Sciatic nerve (tissue), 2 donors: ENCODE measurements at regions not wholly inside any gene's neighbourhood (a gene's known extent, or its start where the extent isn't known, plus 50 kb on each side); places are given as distances from the start of the nearest gene placed in this dataset.

Experiments
- ATAC-seq: fragments of 200-7000 bp; cut with Tn5 transposase; one replicate; pipeline ENCODE4 v1.9.1; 2020; ENCODE audit warnings: mild to moderate bottlenecking, moderate library complexity
- DNase-seq: peaks from one replicate; pipeline ENCODE4 v3.0.0-alpha.2; 2020; ENCODE audit warnings: low spot score
- intact Hi-C: fragments of 100-400 bp; cut with DNase I; formaldehyde crosslinking; loops from one replicate; pipeline ENCODE4 v1.14.2; 2022
- donor health status: DM: no; HTN: no; CAD: no.
- donor health status: DM: no; HTN: no; CAD: no.

DNA sequence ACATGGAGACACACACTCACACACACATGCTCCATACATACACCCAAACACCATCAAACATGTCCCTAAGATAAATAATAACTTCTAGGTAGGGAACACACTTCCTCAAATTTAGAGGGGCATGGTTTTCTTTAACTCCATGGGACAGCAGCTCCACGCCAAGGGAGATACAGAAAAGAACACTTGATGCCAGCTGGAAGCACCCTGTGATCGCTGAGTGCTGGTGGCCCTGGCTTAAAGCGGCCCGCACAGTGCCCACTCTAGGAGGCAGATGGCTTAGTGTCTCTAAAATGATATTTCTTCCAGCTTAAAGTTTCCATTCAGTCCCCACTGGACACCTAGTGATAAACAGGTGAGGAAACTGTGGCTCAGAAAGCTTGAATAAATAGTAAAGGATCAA, 232.9 kb downstream of the UACA start:
- DNase-seq, result no peak
- intact Hi-C loops, result no loop called here
- no peak for ATAC-seq

DNA sequence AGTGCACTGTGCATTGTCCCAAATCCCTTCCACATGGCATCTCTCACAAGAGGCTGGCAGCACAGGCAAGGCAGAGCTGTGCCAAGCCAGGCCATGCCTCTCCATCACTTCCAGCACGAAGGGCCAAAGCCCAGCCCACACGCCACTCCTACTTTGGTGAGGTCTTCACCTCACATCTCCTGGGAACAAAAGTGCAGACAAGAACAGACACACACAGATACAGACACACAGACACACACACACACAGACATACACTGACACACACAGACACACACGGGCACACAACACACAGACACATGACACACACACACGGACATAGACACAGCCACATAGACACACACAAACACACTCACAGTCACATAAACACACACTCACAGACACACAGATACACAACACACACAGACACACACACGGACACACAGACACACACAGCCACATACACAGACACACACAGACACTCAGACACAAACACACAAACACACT, 233.3 kb downstream of the UACA start:
- intact Hi-C loops, result no loop called here
- no peak for DNase-seq
- ATAC-seq, result no peak

GRCh38 chr15:70528816-70529215, 234.5 kb downstream of the UACA start:
- ATAC-seq (no peak), DNase-seq (no peak)
- intact Hi-C loops, result no loop called here

DNA sequence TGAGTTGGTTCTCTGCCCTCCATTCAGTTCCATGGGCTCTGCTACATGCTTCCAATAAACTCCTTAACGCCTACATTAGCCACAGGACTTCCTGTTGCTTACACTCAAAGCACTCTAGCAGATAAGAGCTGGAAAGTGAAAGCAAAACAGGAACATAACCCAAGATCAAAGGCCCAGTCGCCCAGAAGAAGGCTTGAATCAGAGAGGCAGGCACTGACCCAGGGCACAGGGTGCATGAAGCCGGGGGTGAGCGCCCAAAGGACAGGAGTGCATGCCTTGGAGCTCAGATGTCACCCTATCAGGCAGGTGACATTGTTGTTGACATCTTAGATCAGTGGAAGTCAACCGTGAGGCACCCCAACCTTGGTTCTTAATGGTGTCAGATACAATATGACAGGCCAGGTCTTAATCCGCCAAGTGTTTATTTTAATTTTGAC, 235.1 kb downstream of the UACA start:
- ATAC-seq (no peak), DNase-seq (no peak)
- intact Hi-C loops, result no loop called here

DNA sequence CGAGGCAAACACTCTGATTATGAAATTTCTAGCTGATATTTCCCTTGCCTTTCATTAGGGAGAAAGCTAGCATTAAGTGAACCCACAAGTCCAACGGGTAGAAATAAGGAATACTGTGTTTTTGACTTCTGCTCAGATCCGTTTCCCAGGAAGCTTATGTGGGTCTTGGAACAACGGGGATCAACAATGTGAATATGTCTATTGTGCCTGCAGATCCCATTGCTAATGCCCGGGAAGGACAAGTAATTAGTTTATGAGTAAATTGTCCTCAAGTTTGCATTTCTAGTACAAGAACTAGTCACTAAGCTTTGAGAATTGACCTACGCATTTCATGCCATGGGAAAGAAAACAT, 236.4 kb downstream of the UACA start:
- DNase-seq (no peak), ATAC-seq (peak; percentile 36)
- intact Hi-C loops, result no loop called here

GRCh38 chr15:70526221-70526973, 237.0 kb downstream of the UACA start:
- ATAC-seq (peak; percentile 88), DNase-seq (peak; percentile 77)
- intact Hi-C loops, result no loop called here

DNA sequence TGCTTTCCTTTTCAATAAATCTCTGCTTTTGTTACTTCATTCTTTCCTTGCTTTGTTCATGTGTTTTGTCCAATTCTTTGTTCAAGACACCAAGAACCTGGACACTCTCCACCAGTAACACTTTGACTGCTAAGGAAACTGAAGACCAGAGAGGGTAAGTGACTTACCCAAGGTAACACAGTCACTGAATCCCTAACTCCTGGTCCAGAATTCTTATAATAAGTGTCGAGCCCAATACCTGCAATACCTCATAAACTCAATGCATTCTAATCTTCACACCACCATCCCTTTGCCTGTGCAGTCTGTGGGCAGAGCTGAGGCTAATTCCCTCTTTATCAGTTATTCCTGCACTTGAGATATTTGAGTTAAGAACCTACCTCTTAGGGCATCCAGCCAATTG, 237.8 kb downstream of the UACA start:
- intact Hi-C loops, result no loop called here
- DNase-seq, result no peak
- ATAC-seq, result no peak

DNA sequence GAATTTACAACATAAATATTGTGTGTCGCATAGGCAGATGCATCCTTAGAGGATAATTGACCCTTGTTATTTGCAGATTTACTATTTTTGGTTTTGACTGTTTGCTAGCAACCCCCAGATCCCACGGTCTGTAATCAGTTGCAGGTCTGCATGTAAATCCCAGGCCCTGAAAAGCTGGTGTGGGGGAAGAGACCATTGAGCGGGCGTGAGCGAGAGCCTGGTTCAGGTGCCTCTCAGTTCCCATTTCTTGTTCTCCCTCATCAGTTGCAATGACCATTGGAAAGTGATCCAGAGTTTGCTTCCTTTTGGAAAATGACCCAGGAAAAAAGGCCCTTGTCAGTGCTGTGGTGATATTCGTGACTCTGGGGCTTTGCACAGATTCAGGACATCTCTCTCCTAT, 238.9 kb downstream of the UACA start:
- ATAC-seq, result no peak
- no peak for DNase-seq
- intact Hi-C loops, result no loop called here

DNA sequence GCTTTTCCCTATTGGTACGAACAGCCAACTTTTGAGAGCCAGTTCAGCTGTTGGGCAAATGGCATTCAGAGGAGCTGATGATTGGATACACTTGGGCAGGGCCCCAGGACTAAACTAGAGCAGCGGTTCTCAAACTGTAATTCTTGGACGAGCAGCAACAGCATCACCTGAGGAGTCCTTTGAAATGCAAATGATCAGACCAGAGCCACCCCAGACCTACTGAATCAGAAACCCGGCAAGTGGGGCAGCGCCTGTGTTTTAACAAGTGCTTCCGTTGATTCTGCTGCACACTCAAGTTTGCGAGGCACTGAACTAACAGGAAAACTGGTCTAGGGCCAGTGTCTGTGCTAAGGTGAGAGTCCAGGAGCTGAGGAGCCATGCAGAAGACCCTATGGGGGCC, 239.7 kb downstream of the UACA start:
- ATAC-seq (no peak), DNase-seq (no peak)
- intact Hi-C loops, result no loop called here

DNA sequence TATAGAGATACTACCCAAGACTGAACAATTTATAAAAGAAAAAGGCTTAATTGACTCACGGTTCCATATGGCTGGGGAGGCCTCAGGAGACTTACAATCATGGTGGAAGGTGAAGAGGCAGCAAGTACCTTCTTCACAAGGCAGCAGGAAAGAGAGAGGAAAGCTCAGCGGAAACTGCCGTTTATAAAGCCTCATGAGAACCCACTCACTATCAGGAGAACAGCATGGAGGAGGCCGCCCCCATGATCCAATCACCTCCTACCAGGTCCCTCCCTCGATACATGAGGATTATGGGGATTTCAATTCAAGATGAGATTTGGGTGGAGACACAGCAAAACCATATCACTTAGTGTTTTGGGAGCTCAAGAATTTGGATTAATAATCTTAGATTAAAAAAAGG, 240.2 kb downstream of the UACA start:
- intact Hi-C loops, result no loop called here
- ATAC-seq (no peak), DNase-seq (no peak)

GRCh38 chr15:70522323-70522966, 240.9 kb downstream of the UACA start:
- ATAC-seq, result no peak
- peak; percentile 28 for DNase-seq
- intact Hi-C loops, result no loop called here

DNA sequence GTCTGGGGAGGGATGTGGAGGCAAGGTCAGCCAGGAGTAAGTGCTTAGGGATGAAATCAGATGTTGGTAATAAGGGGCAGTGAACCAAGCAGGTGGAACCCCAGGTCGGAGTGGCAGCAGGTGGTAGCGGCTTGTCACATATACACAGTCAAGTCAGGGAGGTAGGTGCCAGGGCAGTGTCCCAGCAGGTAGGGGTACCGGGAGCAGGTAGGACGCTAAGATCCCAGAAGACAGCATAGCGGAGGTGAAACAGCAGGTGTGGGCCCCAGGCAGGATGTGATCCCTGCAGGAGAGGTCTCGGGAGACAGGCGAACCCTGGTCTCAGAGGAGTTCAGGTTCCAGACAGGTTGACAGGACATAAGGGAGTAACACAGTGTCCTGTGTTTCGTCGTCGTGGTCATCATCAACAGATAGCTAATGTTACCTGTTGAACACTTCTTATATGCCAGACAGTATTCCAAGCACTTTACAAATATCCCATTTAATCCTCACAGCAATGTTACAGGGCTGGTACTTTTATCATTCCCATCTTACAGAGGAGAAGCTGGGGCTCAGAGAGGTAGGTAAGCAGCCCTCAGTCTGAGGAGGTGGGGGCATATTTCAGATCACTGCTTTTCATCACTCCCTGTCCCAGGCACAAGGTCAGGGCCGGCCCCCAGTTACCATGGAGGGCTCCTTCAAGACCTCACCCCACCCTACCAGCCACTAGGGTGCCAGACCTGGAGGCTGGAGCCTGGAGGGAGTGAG, 241.6 kb downstream of the UACA start:
- intact Hi-C loops, result no loop called here
- ATAC-seq (no peak), DNase-seq (no peak)

DNA sequence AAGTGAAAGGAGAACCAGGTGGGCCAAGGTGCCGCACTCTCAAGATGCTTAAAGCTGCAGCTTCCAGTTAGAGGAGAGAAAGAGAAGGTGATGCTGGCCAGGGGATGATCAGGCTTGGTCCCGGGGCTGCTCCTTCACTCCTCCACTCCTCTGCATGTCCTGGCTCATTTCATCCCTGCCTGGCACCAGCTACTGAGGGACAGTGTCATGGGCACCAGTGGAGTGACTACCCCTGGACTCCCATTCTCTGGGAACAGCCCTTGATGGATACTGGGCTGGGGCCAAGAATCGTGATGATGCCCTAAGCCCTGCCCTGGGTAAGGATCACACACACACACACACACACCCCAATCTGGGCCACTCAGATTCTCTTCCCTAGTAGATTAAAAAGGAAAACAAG, 243.7 kb downstream of the UACA start:
- peak; percentile 32 for DNase-seq
- intact Hi-C loops, result no loop called here
- no peak for ATAC-seq

- intact Hi-C loops, result no loop called here
- DNase-seq, result no peak
- no peak for ATAC-seq
Observed at GRCh38 chr15:70519004-70519365, 244.4 kb downstream of the UACA start.

DNA sequence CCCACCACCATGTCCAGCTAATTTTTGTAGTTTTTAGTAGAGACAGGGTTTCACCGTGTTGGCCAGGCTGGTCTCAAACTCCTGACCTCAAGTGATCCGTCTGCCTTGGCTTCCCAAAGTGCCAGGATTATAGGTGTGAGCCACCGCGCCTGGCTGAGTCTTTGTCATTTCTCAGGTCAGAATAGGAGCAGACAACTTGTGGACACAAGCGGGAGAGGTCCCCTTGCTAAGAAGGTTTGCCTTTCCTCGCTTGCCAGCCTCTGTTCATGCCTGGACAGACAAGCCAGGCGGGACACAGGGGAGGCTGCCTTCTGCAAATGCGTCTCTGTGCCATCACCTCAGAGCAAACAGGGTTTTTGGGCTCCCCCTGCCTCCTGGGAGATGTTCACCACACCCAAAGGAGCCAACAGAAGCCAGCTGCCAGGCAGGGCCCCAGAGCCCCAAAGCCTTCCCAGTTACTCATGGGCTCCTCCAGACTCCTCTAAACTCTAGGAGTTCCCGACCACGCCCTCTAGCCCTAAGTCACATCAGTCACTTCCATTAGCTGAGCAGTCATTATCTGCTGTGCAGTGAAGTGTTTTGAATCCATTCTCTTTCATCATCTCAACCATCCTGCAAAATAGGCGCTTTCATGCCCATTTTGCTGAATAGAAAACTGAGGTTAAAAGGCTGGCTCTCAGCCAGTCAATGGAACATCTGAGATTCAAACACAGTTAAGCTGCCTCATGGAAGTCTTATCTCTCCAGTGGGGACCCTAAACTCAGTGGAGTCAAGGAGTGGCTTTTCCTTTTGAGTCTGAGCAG, 245.0 kb downstream of the UACA start:
- DNase-seq (no peak), ATAC-seq (no peak)
- intact Hi-C loops, result no loop called here

GRCh38 chr15:70517194-70517590, 246.2 kb downstream of the UACA start:
- ATAC-seq (no peak), DNase-seq (no peak)
- intact Hi-C loops, result no loop called here

DNA sequence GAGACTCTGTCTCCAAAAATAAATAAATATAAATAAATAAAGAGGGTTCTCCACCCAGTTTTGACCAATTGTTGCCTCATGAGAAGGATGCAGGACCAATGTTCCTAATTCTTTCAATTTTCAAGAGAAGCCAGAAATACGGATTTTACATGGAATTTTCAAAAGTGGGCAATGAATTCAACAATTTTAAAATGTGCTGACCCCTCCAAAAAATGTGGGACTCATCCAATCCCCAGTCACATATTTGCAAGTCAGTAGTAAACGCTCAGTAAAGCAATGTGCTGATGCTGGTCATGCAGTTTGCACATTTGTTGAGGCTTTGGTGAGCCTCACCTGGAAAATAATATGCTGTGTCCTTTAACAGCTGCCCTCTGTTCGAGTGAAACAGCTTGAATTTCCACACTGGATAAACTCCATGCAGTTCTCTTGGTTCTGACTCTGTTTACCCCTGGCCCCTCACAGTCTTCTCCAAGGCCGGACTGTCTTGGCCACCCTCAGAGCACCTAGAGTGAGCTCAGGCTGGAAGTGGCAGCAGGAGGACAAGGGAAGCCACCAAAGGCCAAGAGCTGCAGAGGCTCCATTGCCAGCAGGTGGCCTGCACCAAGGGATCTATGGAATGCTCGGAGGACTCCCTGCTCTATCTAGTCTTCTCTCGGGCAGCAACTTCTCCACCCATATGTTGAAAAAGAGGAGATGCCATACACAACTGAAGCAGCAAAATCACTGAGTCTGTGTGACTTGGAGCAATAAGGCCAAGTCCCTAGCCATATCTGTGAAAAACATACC, 246.8 kb downstream of the UACA start:
- DNase-seq (no peak), ATAC-seq (no peak)
- intact Hi-C loops, result no loop called here

GRCh38 chr15:70514251-70514650, 249.1 kb downstream of the UACA start:
- DNase-seq (no peak), ATAC-seq (no peak)
- intact Hi-C loops, result no loop called here

GRCh38 chr15:70513819-70514218, 249.5 kb downstream of the UACA start:
- no peak for ATAC-seq
- intact Hi-C loops, result no loop called here
- no peak for DNase-seq
